Peyer's patch (tissue), 4 donors: ENCODE measurements at regions not wholly inside any gene's neighbourhood (a gene's known extent, or its start where the extent isn't known, plus 50 kb on each side); places are given as distances from the start of the nearest gene placed in this dataset.

ENCODE experiments used
- CTCF ChIP-seq, 6 experiments: fragments of 450-650 bp in 4 of 6; fragments of 200-600 bp in 2 of 6; sonication (generic) in 1 of 6; IDR thresholded peaks; one replicate each; pipeline ENCODE4 v1.5.1; 2017 to 2019; ENCODE audit warnings: antibody characterized with exemption in 6 of 6, mild to moderate bottlenecking in 3 of 6, moderate library complexity in 1 of 6
- POLR2A ChIP-seq, 2 donors: fragments of 450-650 bp; IDR thresholded peaks; one replicate each; pipeline ENCODE4 v1.5.1; 2017; ENCODE audit warnings: antibody characterized with exemption in 2 of 2, mild to moderate bottlenecking in 2 of 2, moderate library complexity in 2 of 2

GRCh38 chr1:95467036-95467435, 233.0 kb downstream of the RWDD3 start:
- TF ChIP-seq CTCF (IDR thresholded peaks at IDR 0.05) (no peak), POLR2A (IDR thresholded peaks at IDR 0.05) (no peak)
